Inflammatory macrophage (primary cell): ENCODE measurements at regions not wholly inside any gene's neighbourhood (a gene's known extent, or its start where the extent isn't known, plus 50 kb on each side); places are given as distances from the start of the nearest gene placed in this dataset.

Experiments
- DNase-seq, 2 donors: peaks; one replicate each; pipeline ENCODE4 v3.0.0-alpha.2; 2020 to 2022

- DNase-seq = no peak
Observed at GRCh38 chr1:83670909-83671565, 327.9 kb downstream of the TTLL7 start.

GRCh38 chr1:83641796-83642443 is 357.0 kb downstream of the TTLL7 start:
- no peak for DNase-seq

GRCh38 chr1:83641206-83641658 is 357.7 kb downstream of the TTLL7 start:
- no peak for DNase-seq

- DNase-seq = no peak
Observed at GRCh38 chr1:83639785-83640184, 359.1 kb downstream of the TTLL7 start.

GRCh38 chr1:83637586-83637985 is 361.3 kb downstream of the TTLL7 start:
- DNase-seq = no peak

GRCh38 chr1:83637009-83637408 is 361.9 kb downstream of the TTLL7 start:
- no peak for DNase-seq

- no peak for DNase-seq
Observed at GRCh38 chr1:83632906-83633305, 366.0 kb downstream of the TTLL7 start.

GRCh38 chr1:83631851-83632250 is 367.1 kb downstream of the TTLL7 start:
- no peak for DNase-seq

- DNase-seq = no peak
Observed at GRCh38 chr1:83627045-83627444, 371.9 kb downstream of the TTLL7 start.

GRCh38 chr1:83626603-83627002 is 372.3 kb downstream of the TTLL7 start:
- no peak for DNase-seq

- DNase-seq = no peak
Observed at GRCh38 chr1:83625646-83626045, 373.3 kb downstream of the TTLL7 start.

GRCh38 chr1:83620016-83620415 is 378.9 kb downstream of the TTLL7 start:
- no peak for DNase-seq

GRCh38 chr1:83619170-83619896 is 379.6 kb downstream of the TTLL7 start:
- no peak for DNase-seq

- no peak for DNase-seq
Observed at GRCh38 chr1:83617883-83618282, 381.0 kb downstream of the TTLL7 start.

GRCh38 chr1:83615370-83615769 is 383.6 kb downstream of the TTLL7 start:
- DNase-seq = no peak

- no peak for DNase-seq
Observed at GRCh38 chr1:83606416-83606955, 392.4 kb downstream of the TTLL7 start.

- no peak for DNase-seq
Observed at GRCh38 chr1:83596331-83596730, 402.6 kb downstream of the TTLL7 start.

GRCh38 chr1:83593073-83593472 is 405.9 kb downstream of the TTLL7 start:
- no peak for DNase-seq

- no peak for DNase-seq
Observed at GRCh38 chr1:83588140-83588539, 410.8 kb downstream of the TTLL7 start.

- DNase-seq = no peak
Observed at GRCh38 chr1:83583351-83584014, 415.4 kb downstream of the TTLL7 start.

GRCh38 chr1:83581747-83582146 is 417.2 kb downstream of the TTLL7 start:
- DNase-seq = no peak

GRCh38 chr1:83574791-83575190 is 424.1 kb downstream of the TTLL7 start:
- no peak for DNase-seq

GRCh38 chr1:83573776-83574175 is 425.2 kb downstream of the TTLL7 start:
- no peak for DNase-seq
